Spleen (tissue), 11 donors: ENCODE measurements at regions not wholly inside any gene's neighbourhood (a gene's known extent, or its start where the extent isn't known, plus 50 kb on each side); places are given as distances from the start of the nearest gene placed in this dataset.
A peak's percentile ranks its signal among the peaks of the same experiment; 100 is the strongest.

Experiments
- DNase-seq: peaks from one replicate; pipeline ENCODE4 v3.0.0-alpha.2; 2020
- H3K27ac ChIP-seq, 8 donors: fragments of 200-600 bp; sonication (generic) in 7 of 8; 1 replicate in 4 of 8; 2 replicates in 4 of 8; pipeline versions ENCODE4 v1.5.0 to v1.8.0; 2016 to 2021; ENCODE audit warnings: inconsistent platforms in 4 of 8, mild to moderate bottlenecking in 4 of 8, moderate library complexity in 1 of 8
- H3K27me3 ChIP-seq, 7 donors: fragments of 200-600 bp; sonication (generic) in 6 of 7; replicated peaks in 1 of 7; 1 replicate in 4 of 7; 2 replicates in 3 of 7; pipeline versions ENCODE4 v1.5.0 to v1.8.0; 2016 to 2021; ENCODE audit warnings: inconsistent platforms in 3 of 7, mild to moderate bottlenecking in 1 of 7
- H3K36me3 ChIP-seq, 6 donors: fragments of 200-600 bp; sonication (generic) in 5 of 6; 1 replicate in 4 of 6; 2 replicates in 2 of 6; pipeline versions ENCODE4 v1.5.0 to v1.8.0; 2016 to 2021; ENCODE audit warnings: inconsistent platforms in 2 of 6
- H3K4me1 ChIP-seq, 6 donors: fragments of 200-600 bp; sonication (generic) in 5 of 6; 1 replicate in 3 of 6; 2 replicates in 3 of 6; pipeline versions ENCODE4 v1.5.0 to v1.8.0; 2016 to 2021; ENCODE audit warnings: inconsistent platforms in 3 of 6
- H3K4me3 ChIP-seq, 8 donors: fragments of 200-600 bp; sonication (generic) in 7 of 8; 1 replicate in 4 of 8; 2 replicates in 4 of 8; pipeline versions ENCODE4 v1.5.0 to v1.8.0; 2016 to 2021; ENCODE audit warnings: inconsistent platforms in 4 of 8, mild to moderate bottlenecking in 4 of 8, moderate library complexity in 2 of 8
- H3K9me3 ChIP-seq, 8 donors: fragments of 200-600 bp; sonication (generic) in 7 of 8; 1 replicate in 4 of 8; 2 replicates in 4 of 8; pipeline versions ENCODE4 v1.5.0 to v1.8.0; 2016 to 2021; ENCODE audit warnings: inconsistent platforms in 4 of 8
- CTCF ChIP-seq, 11 experiments: fragments of 200-600 bp in 7 of 11; fragments of 450-650 bp in 4 of 11; sonication (generic) in 4 of 11; IDR thresholded peaks in 8 of 11; conservative IDR thresholded peaks in 3 of 11; 1 replicate in 7 of 11; 2 replicates in 4 of 11; pipeline versions ENCODE4 v1.4.0 to v1.8.0; 2016 to 2021; ENCODE audit warnings: antibody characterized with exemption in 11 of 11, inconsistent platforms in 4 of 11, mild to moderate bottlenecking in 1 of 11
- POLR2A ChIP-seq, 3 donors: fragments of 450-650 bp; IDR thresholded peaks; one replicate each; pipeline ENCODE4 v1.5.1; 2017; ENCODE audit warnings: antibody characterized with exemption in 3 of 3, mild to moderate bottlenecking in 1 of 3
- POLR2AphosphoS5 ChIP-seq, 3 donors: sonication (generic); formaldehyde crosslinking; IDR thresholded peaks; one replicate each; pipeline ENCODE4 v1.5.1; 2017; ENCODE audit warnings: antibody characterized with exemption in 3 of 3
- WGBS, 5 donors: extraction: QIAGEN DNeasy Blood & Tissue Kit in 3 of 5; methylation state at CpG; one replicate each; pipeline versions ENCODE4 v1.1.5 to v1.1.7; 2013 to 2018; 5-methylcytosine and 5-hydroxymethylcytosine counted together
- intact Hi-C: fragments of 100-400 bp; cut with DNase I; formaldehyde crosslinking; loops from one replicate; pipeline ENCODE4 v1.15.0; 2023; ENCODE audit warnings: low total_unique reads
- donor health status: healthy with polysubstance abuse.
- donor health status: DM: no; HTN: no; CAD: no; lungs with moderate emphysema.
- donor health status: DM: no; HTN: no; CAD: no.
- donor health status: Bipolar disorder and iron deficiency.
- donor health status: healthy.
- donor health status: DM: no; HTN: no; CAD: no.
- donor health status: DM: yes; HTN: yes; CAD: no.

GRCh38 chr1:195236991-195237889 lies 1371.0 kb downstream of the KCNT2 start:
- DNase-seq, result peak; percentile 59
- H3K36me3 ChIP-seq, result no peaks in the 10 kb centered on the region

GRCh38 chr1:195218428-195219212 lies 1389.6 kb downstream of the KCNT2 start:
- Histone ChIP-seq H3K4me3 (no peak overlapping the region), H3K9me3 (peaks cover 0 to 21% (median 8%) of the 10 kb centered on the region in 8 donors), H3K36me3 (no peaks in the 10 kb centered on the region), H3K27me3 (no peaks in the 10 kb centered on the region), H3K27ac (no peak overlapping the region), H3K4me1 (no peaks in the 10 kb centered on the region)
- WGBS, 5 donors, result 88 to 94% (median 91%) methylated on average over 14 to 22 of the region's 22 CpGs
- intact Hi-C loops, result no loop called here
- TF ChIP-seq POLR2A (IDR thresholded peaks at IDR 0.05) (no peak), CTCF (IDR thresholded peaks at IDR 0.05 in 8 of 11, conservative IDR thresholded peaks at IDR 0.05 in 3 of 11) (no peak), POLR2AphosphoS5 (IDR thresholded peaks at IDR 0.05) (no peak)
- peak; percentile 72 for DNase-seq

More at GRCh38 chr1:195236991-195237889, 1371.0 kb downstream of the KCNT2 start:
- TF ChIP-seq POLR2AphosphoS5 (IDR thresholded peaks at IDR 0.05) (no peak), POLR2A (IDR thresholded peaks at IDR 0.05) (no peak), CTCF (IDR thresholded peaks at IDR 0.05 in 8 of 11, conservative IDR thresholded peaks at IDR 0.05 in 3 of 11) (no peak)
- Histone ChIP-seq H3K27me3 (no peaks in the 10 kb centered on the region), H3K9me3 (peaks cover 0 to 18% (median 10%) of the 10 kb centered on the region in 8 donors), H3K4me1 (no peaks in the 10 kb centered on the region), H3K27ac (no peak overlapping the region), H3K4me3 (no peak overlapping the region)
- WGBS, 5 donors, result 70 to 89% (median 78%) methylated on average over 7 of the region's 7 CpGs
- intact Hi-C loops, result no loop called here

- intact Hi-C loops, result no loop called here
- WGBS, 5 donors, result 82 to 94% (median 89%) methylated on average over 4 of the region's 4 CpGs
- H3K27ac ChIP-seq, result no peak overlapping the region
- H3K9me3 ChIP-seq, result peaks cover 0 to 1% (median 0%) of the 10 kb centered on the region in 8 donors
- TF ChIP-seq CTCF (IDR thresholded peaks at IDR 0.05 in 8 of 11, conservative IDR thresholded peaks at IDR 0.05 in 3 of 11), result no peak
- no peak for TF ChIP-seq POLR2AphosphoS5 (IDR thresholded peaks at IDR 0.05)
- TF ChIP-seq POLR2A (IDR thresholded peaks at IDR 0.05), result no peak
- H3K4me1 ChIP-seq, result no peaks in the 10 kb centered on the region
- H3K27me3 ChIP-seq, result no peaks in the 10 kb centered on the region
- no peaks in the 10 kb centered on the region for H3K36me3 ChIP-seq
- H3K4me3 ChIP-seq, result no peak overlapping the region
- DNase-seq, result no peak
Measured at GRCh38 chr1:195202241-195202640, 1406.0 kb downstream of the KCNT2 start.

GRCh38 chr1:195200772-195201171 lies 1407.5 kb downstream of the KCNT2 start:
- no peak for DNase-seq
- Histone ChIP-seq H3K4me3 (no peak overlapping the region), H3K27ac (no peak overlapping the region), H3K27me3 (no peaks in the 10 kb centered on the region), H3K36me3 (no peaks in the 10 kb centered on the region), H3K9me3 (no peaks in the 10 kb centered on the region), H3K4me1 (no peaks in the 10 kb centered on the region)
- TF ChIP-seq POLR2A (IDR thresholded peaks at IDR 0.05) (no peak), CTCF (IDR thresholded peaks at IDR 0.05 in 8 of 11, conservative IDR thresholded peaks at IDR 0.05 in 3 of 11) (no peak), POLR2AphosphoS5 (IDR thresholded peaks at IDR 0.05) (no peak)
- intact Hi-C loops, result no loop called here
- 91 to 97% (median 94%) methylated on average over 1 of the region's 1 CpG for WGBS, 5 donors
